GM12891 (cell line): ENCODE measurements at regions not wholly inside any gene's neighbourhood (a gene's known extent, or its start where the extent isn't known, plus 50 kb on each side); places are given as distances from the start of the nearest gene placed in this dataset.
"Not testable (repeated sequence)": the region's sequence is repeated elsewhere in the genome, so short reads cannot be mapped to it uniquely, and the experiment has no call there.

Source experiments
- DNase-seq: peaks from one replicate; pipeline ENCODE4 v3.0.0; 2011; ENCODE audit warnings: low spot score; ENCODE audit not compliant: insufficient read length
- FAIRE-seq: peaks from 2 replicates; lab custom pipeline; 2011; peaks lifted over from hg19 to GRCh38; lab: Jason Lieb, UNC
- PAX5 ChIP-seq: IDR thresholded peaks from 2 replicates; pipeline ENCODE4 v1.6.1; 2011; ENCODE audit warnings: low read length, moderate library complexity, mild to moderate bottlenecking; ENCODE audit not compliant: insufficient read depth, severe bottlenecking
- POLR2A ChIP-seq: IDR thresholded peaks from 2 replicates; pipeline ENCODE4 v1.6.1; 2011; ENCODE audit warnings: low read depth, low read length, control low read depth
- POLR2AphosphoS5 ChIP-seq: IDR thresholded peaks from 2 replicates; pipeline ENCODE4 v1.6.1; 2011; ENCODE audit warnings: low read depth, low read length, control low read depth
- POU2F2 ChIP-seq: IDR thresholded peaks from 2 replicates; pipeline ENCODE4 v1.6.1; 2011; ENCODE audit warnings: low read depth, mild to moderate bottlenecking, control low read depth, low read length, moderate library complexity
- SPI1 ChIP-seq: IDR thresholded peaks from 2 replicates; pipeline ENCODE4 v1.6.1; 2011; ENCODE audit warnings: low read depth, low read length, control low read depth
- TAF1 ChIP-seq: IDR thresholded peaks from 2 replicates; pipeline ENCODE4 v1.6.1; 2011; ENCODE audit warnings: low read depth, low read length, control low read depth

DNA sequence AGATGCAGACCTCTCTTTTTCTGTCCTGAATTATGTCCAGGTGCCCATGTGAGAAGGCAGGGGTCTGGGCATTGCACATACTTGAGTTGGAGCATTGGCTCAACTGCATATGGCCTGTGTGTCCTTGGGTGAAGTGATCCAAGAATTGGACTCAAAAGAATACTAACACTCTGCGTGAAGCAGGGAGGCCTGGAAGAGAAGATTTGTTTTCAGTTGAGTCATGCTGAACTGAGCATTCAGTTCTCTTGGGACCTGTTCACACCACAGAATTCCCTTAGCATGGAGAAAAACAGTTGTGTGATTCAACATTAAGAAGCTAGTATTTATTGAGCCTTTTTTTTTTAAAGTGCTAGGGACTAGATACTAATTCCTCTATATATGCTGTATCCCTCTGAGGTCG lies 164.7 kb upstream of the TBX3 start:
- FAIRE-seq, result no peak
- no peak for DNase-seq
- TF ChIP-seq TAF1 (no peak), POLR2AphosphoS5 (no peak), PAX5 (no peak), POU2F2 (no peak), POLR2A (no peak), SPI1 (no peak)

DNA sequence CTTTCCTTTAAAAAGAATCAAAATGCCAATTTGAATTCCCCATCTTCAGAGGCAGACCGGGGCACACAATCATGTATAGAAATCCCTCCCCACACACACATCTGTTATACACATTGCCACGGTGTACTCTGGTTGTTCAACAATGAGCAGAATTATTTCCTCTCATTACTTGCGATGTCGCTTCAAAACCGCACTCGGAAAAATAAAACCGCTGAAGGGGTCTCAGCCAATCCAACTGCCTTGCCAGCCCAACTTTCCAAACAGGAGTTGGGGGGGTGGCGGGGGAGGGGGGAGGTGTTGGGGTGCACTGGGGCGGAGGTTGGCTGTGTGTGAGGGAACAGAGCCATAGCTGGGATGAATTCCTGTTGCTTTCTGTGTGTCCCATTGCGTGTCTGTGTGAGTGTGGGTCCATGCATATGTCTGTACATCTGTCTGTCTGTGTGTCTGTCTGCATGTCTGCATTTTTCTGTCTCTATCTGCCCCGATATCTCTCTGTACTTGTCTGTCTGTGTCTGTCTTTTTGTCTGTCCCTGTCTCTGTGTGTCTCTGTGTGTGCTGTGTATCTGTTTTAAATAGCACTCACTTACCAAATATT lies 163.6 kb upstream of the TBX3 start:
- no peak for DNase-seq
- TF ChIP-seq SPI1 (no peak), TAF1 (no peak), POU2F2 (no peak), POLR2AphosphoS5 (no peak), PAX5 (no peak), POLR2A (no peak)
- no peak for FAIRE-seq

DNA sequence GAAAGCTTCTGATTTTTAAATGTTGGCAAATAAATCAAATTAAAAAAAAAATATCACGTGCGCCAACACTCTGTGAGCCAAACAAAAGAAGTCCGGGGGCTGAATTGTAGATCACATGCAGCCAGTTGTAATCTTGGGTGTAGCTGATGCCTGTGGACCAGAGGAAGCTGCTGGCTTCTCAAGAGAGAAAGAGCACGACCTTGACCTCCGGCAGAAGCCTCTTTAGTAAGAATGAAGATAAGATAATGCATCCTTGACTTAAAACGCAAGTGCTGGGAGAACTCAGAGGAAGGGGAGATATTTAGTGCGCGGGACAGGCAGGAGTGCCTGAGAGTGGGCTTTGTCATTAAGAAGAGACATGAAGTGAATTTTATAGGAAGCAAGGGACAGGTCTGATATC lies 162.8 kb upstream of the TBX3 start:
- TF ChIP-seq POU2F2 (no peak), POLR2A (no peak), SPI1 (no peak), PAX5 (no peak)
- FAIRE-seq (no peak), DNase-seq (no peak)

DNA sequence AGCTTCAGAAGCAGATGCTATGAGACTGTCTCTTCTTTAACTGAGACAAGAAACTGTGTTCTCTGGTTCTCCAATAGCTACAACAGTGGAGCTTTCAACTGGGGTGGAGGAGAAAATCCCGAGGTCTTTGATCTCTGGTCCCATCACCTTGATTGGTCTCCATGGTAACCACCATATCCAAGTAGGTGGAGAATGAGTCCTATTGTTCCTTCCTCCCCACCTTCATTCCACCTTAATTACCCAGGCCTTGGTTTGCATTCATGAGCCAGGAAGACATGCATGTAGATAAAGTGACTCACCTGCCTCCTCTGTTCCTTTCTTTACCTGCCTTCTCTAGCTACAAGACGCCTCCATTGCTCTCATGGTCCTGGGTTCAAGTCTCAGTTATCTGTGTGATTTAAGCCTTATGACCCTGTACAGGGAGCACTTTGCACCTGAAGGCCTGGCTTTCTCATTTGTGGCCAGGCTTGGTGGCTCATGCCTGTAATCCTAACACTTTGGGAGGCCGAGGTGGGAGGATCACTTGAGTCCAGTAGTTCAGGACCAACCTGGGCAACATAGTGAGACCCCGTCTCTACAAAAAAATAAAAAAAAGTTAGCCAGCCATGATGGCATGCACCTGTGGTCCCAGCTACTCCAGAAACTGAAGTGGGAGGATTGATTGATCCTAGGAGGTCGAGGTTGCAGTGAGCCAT lies 157.7 kb upstream of the TBX3 start:
- DNase-seq, result no peak
- FAIRE-seq, result no peak

DNA sequence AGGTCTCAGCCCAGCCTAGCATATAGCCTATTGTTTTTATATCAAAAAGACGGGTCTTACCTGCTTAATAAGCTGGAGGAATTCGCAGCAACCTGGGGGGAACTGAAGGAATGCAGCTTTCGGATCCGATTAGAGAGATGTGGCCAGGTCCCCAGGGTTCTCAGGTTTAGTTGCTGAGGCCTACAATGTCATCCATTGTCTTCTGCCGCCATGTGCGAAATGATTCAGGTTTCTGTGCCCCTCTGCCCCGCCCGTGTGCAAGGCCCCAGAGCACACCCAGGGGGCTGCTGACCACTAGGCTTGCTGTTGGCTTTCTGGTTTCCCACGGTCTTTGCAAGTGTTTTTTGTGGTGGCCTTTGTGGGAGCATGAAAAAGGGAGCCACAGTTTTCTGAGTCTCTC lies 154.5 kb upstream of the TBX3 start:
- FAIRE-seq, result no peak
- TF ChIP-seq POU2F2 (no peak), SPI1 (no peak), PAX5 (no peak), TAF1 (no peak), POLR2AphosphoS5 (no peak), POLR2A (no peak)
- no peak for DNase-seq

More for the DNA sequence above, 157.7 kb upstream of the TBX3 start:
- TF ChIP-seq POLR2AphosphoS5, result no peak

DNA sequence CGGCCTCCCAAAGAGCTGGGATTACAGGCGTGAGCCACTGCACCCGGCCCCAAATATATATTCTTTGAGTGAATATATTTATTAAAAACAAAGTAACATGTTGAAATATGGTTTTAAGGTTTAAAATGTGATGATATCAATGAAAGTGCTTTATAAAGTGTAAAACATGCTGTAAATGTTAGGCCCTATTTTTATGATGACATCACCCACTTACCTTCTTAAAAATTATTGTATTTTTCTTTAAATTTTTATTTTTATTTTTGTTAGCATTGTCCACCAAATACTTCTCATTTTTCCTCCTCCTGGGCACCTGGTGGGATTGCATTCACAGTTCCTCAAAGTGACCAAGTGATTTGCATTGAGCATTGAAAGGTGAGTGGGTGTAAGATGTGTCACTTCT lies 152.6 kb upstream of the TBX3 start:
- TF ChIP-seq TAF1 (no peak), PAX5 (no peak), POU2F2 (no peak), POLR2AphosphoS5 (no peak)
- DNase-seq (no peak), FAIRE-seq (no peak)

DNA sequence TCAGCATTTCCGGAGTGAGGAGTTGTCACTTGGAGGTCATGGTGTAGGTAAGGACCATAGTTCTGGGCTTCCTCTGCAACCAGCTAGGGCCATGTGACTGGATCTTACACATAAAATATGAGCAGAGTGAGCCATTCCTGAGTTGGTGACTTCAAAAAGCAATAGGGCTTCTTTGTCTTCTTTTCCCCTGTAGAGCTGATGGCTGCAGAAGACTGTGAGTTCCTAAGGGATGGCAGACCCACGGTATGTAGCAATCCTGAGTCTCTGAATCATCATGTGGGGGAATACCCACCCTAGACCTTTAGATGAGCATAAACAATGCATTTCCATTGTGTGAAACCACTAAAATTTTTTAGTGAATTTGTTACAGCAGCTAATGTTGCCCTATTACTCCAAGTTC lies 151.1 kb upstream of the TBX3 start:
- TF ChIP-seq POLR2A (no peak), POU2F2 (no peak), TAF1 (no peak), PAX5 (no peak), POLR2AphosphoS5 (no peak)
- DNase-seq, result no peak
- FAIRE-seq, result no peak

DNA sequence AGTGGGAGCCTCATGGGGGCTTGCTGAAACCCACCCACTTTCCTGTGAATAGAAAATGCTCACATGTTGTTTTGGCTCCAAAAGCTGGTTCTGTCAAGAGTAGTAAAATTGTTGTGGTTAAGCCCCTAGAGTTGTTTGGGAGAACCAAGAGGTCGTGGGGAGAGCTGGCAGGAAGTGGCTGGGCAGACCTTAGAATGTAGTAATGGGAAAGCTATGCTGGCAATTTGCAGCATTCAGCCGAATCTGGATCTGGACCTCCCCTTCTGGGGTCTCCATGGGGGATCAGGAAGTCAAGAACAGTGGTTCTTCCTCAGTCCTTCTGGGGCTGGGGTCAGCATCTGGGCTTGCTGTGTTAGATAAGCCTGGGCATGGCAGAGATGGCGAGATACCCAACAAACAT lies 150.6 kb upstream of the TBX3 start:
- DNase-seq (no peak), FAIRE-seq (no peak)
- TF ChIP-seq POLR2A (no peak), PAX5 (no peak), TAF1 (no peak), POU2F2 (no peak), SPI1 (no peak), POLR2AphosphoS5 (no peak)

DNA sequence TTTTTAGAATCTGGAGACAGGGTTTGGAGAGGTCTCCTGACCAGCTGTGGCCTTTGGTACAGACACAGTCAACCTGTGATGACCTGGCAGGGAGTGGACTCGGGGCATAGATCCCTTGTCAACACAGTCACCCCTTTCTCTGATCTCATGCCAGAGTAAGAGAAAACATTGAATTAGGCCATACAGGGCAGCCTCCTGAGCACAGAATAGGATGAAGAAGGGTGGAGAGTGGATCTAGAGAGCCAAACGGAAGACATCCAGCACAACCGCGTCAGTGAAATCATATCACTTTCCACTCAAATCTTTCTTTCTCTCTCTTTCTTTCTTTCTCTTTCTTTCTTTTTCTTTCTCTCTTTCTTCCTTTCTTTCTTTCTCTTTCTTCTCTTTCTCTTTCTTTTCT lies 145.9 kb upstream of the TBX3 start:
- DNase-seq, result no peak
- TF ChIP-seq PAX5 (no peak), POLR2A (no peak), TAF1 (no peak), POLR2AphosphoS5 (no peak), SPI1 (no peak), POU2F2 (no peak)
- FAIRE-seq, result no peak

DNA sequence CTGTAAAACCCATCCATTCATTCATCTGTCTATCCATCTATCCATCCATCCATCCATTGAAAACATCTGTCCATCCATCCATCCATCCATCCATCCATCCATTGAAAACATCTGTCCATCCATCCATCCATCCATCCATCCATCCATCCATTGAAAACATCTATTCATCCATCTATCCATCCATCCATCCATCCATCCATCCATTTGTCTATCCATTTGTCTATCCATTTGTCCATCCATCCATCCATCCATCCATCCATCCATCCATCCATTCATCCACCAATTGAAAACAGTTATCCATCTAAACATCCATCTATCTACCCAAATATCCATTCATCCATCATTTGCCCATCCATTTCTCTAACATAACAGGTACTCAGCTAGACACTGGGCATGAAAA lies 145.3 kb upstream of the TBX3 start:
- FAIRE-seq, DNase-seq: not testable (repeated sequence)

DNA sequence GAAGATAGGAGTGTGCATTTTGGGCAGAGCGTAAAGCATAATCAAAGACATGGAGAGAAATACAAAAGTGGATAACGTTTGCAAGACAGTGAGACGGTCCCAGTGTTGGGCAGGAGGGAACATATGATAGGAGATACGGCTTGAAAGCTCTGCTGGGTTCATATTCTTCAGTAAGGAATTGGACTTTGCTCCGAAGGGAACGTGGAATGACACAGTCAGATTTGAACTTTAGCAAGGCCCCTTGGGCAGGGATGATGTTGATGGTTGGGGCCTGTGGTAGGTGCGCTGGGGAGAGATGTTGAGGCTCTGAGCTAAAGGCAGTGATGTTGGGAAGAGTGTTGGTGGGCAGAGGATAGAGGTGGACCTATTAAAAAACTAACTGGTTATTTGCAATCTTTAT lies 143.5 kb upstream of the TBX3 start:
- FAIRE-seq (no peak), DNase-seq (no peak)
- TF ChIP-seq POLR2A (no peak), POU2F2 (no peak), POLR2AphosphoS5 (no peak), SPI1 (no peak), TAF1 (no peak), PAX5 (no peak)
